PC-9 (cell line): ENCODE measurements at regions not wholly inside any gene's neighbourhood (a gene's known extent, or its start where the extent isn't known, plus 50 kb on each side); places are given as distances from the start of the nearest gene placed in this dataset.

Experiments
- CTCF ChIP-seq: fragments of 200-600 bp; sonication (generic); conservative IDR thresholded peaks from 2 replicates; pipeline ENCODE4 v1.6.1; 2017; ENCODE audit warnings: mixed run types, antibody characterized with exemption, mild to moderate bottlenecking, moderate library complexity
- EZH2 ChIP-seq: fragments of 200-600 bp; sonication (generic); IDR thresholded peaks from 2 replicates; pipeline ENCODE4 v1.8.0; 2017; ENCODE audit warnings: antibody characterized with exemption, low read depth

GRCh38 chr10:120975868-120976225 is 124.7 kb downstream of the WDR11 start:
- TF ChIP-seq CTCF (no peak), EZH2 (no peak)
